Tibial artery (tissue), 4 donors: ENCODE measurements at regions not wholly inside any gene's neighbourhood (a gene's known extent, or its start where the extent isn't known, plus 50 kb on each side); places are given as distances from the start of the nearest gene placed in this dataset.

Experiments
- DNase-seq, 2 donors: peaks; one replicate each; pipeline ENCODE4 v3.0.0-alpha.2; 2019
- H3K27ac ChIP-seq, 2 donors: fragments of 200-600 bp; sonication (generic) in 1 of 2; 1 replicate in 1 of 2; 2 replicates in 1 of 2; pipeline ENCODE4 v1.5.1; 2018 to 2019; ENCODE audit warnings: mild to moderate bottlenecking in 1 of 2
- H3K27me3 ChIP-seq, 2 donors: fragments of 200-600 bp; sonication (generic) in 1 of 2; one replicate each; pipeline versions ENCODE4 v1.5.1 to v1.6.0; 2016 to 2019
- H3K36me3 ChIP-seq, 3 donors: fragments of 200-600 bp; sonication (generic) in 2 of 3; one replicate each; pipeline ENCODE4 v1.5.1; 2016 to 2019; ENCODE audit warnings: mild to moderate bottlenecking in 2 of 3
- H3K4me1 ChIP-seq, 4 donors: fragments of 200-600 bp; sonication (generic) in 2 of 4; 1 replicate in 3 of 4; 2 replicates in 1 of 4; pipeline ENCODE4 v1.5.1; 2016 to 2019
- H3K4me3 ChIP-seq, 2 donors: fragments of 200-600 bp; sonication (generic) in 1 of 2; 1 replicate in 1 of 2; 2 replicates in 1 of 2; pipeline ENCODE4 v1.5.1; 2018 to 2019; ENCODE audit warnings: mild to moderate bottlenecking in 2 of 2
- H3K9me3 ChIP-seq, 3 donors: fragments of 200-600 bp; sonication (generic) in 1 of 3; one replicate each; pipeline ENCODE4 v1.5.1; 2016 to 2019
- intact Hi-C: fragments of 100-400 bp; cut with DNase I; formaldehyde crosslinking; loops from one replicate; pipeline ENCODE4 v1.15.0; 2023; ENCODE audit warnings: low total_unique reads
- TF ChIP-seq, protein P1 (sequence below), 2 experiments: fragments of 200-600 bp in 1 of 2; fragments of 450-650 bp in 1 of 2; IDR thresholded peaks; one replicate each; pipeline ENCODE4 v1.5.1; 2017 to 2019; ENCODE audit warnings: antibody characterized with exemption in 2 of 2, mild to moderate bottlenecking in 1 of 2, moderate library complexity in 1 of 2

DNA sequence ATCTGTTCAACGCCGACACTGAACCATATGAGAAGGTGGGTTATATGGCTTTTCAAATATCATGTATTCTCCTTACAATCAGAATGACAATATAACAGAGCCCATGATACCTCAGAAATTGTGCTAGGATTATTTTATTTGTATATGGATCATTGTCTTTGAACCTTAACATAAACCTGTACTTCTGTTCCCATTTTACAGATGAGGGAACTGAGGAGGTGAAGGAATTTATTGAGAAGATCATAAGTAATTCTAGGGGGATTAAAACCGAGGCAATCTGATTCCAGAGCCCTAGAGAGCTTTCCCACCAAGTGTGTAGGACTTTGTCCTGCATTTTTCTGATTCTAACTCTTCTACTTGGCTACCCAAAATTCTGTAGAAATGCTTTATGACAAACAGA, 279.8 kb upstream of the FANCL start:
- Histone ChIP-seq H3K4me3 (no peak overlapping the region), H3K36me3 (no peaks in the 10 kb centered on the region), H3K27me3 (no peaks in the 10 kb centered on the region), H3K4me1 (no peaks in the 10 kb centered on the region), H3K27ac (no peak overlapping the region), H3K9me3 (no peaks in the 10 kb centered on the region)
- TF ChIP-seq, protein P1, sequence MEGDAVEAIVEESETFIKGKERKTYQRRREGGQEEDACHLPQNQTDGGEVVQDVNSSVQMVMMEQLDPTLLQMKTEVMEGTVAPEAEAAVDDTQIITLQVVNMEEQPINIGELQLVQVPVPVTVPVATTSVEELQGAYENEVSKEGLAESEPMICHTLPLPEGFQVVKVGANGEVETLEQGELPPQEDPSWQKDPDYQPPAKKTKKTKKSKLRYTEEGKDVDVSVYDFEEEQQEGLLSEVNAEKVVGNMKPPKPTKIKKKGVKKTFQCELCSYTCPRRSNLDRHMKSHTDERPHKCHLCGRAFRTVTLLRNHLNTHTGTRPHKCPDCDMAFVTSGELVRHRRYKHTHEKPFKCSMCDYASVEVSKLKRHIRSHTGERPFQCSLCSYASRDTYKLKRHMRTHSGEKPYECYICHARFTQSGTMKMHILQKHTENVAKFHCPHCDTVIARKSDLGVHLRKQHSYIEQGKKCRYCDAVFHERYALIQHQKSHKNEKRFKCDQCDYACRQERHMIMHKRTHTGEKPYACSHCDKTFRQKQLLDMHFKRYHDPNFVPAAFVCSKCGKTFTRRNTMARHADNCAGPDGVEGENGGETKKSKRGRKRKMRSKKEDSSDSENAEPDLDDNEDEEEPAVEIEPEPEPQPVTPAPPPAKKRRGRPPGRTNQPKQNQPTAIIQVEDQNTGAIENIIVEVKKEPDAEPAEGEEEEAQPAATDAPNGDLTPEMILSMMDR (IDR thresholded peaks at IDR 0.05) = no peak
- DNase-seq = no peak
- intact Hi-C loops = no loop called here

DNA sequence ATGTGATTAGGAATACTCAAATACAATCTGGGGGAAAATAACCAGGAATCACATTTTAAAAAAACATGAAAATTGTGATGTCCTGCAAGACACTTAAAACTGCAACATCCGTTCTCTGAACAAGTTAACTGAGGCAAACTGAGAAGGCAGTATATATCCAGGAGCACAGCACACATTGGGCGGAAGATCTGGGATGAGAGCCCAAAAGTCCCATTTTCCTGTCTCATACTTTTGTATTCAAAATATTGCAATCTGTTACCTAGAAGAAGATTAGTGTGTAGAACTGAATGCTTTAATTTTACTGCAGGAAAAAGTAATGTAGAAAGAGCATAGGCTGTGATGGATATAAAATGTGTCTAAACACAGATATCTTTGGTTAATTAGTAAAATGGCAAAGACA, 276.8 kb upstream of the FANCL start:
- Histone ChIP-seq H3K9me3 (no peaks in the 10 kb centered on the region), H3K4me3 (no peak overlapping the region), H3K36me3 (no peaks in the 10 kb centered on the region), H3K4me1 (no peaks in the 10 kb centered on the region), H3K27ac (no peak overlapping the region), H3K27me3 (no peaks in the 10 kb centered on the region)
- DNase-seq = no peak
- intact Hi-C loops = no loop called here
- TF ChIP-seq, protein P1 (IDR thresholded peaks at IDR 0.05) = no peak

DNA sequence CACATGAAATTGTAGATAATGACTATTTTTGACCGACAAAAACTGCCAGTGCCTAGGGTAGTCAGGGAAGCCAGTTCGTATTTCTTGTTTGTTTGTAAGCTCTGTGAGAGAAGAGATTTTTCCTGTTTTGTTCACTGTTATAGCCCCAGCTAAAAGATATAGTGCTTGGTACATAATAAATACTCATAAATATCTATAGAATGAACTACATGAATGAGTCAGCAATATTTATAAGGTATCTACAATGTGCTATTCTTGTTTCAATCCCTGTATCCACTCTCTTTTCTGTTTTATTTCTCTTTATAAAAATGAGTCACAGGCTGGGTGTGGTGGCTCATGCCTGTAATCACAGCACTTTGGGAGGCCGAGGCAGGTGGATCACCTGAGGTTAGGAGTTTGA, 275.6 kb upstream of the FANCL start:
- H3K4me1 ChIP-seq = no peaks in the 10 kb centered on the region
- no peaks in the 10 kb centered on the region for H3K9me3 ChIP-seq
- intact Hi-C loops = no loop called here
- H3K27me3 ChIP-seq = no peaks in the 10 kb centered on the region
- TF ChIP-seq, protein P1 (IDR thresholded peaks at IDR 0.05) = no peak
- H3K4me3 ChIP-seq = no peak overlapping the region
- H3K36me3 ChIP-seq = no peaks in the 10 kb centered on the region
- no peak for DNase-seq
- no peak overlapping the region for H3K27ac ChIP-seq

DNA sequence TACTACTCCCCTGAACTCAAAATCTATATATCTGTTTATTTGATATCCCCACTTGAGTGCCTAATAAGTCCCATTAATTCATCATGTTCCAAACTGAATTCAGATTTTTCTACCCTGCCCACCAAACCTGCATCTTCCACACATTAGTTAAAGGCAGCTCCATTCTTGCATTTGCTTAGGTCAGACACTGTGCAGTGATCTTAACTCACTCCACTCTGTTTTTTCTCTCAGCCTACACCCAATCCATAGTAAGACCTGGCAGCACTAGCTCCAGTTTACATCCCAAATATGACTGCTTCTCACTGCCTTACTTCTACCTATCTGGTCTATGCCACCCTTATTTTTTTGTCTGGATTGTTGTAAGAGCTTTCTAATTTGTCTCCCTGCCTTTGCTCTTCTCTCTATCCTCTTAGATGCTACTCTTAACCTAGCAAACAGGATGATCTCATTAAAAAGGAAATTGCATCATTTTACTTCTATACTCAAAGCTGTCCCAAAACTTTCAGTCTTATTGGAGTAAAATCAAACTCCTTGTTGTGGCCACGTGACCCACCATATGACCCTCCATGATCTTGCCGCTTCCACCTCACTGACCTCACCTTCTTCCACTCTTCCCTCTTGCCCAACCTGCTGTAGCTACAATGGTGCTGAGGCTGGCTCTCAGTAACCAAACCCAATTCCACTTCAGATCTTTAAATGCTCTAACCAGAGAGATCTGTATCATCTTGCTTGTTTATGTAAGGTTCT, 274.9 kb upstream of the FANCL start:
- TF ChIP-seq, protein P1 (IDR thresholded peaks at IDR 0.05) = no peak
- H3K4me3 ChIP-seq = no peak overlapping the region
- no peaks in the 10 kb centered on the region for H3K4me1 ChIP-seq
- intact Hi-C loops = no loop called here
- no peak overlapping the region for H3K27ac ChIP-seq
- H3K36me3 ChIP-seq = no peaks in the 10 kb centered on the region
- no peak for DNase-seq
- H3K9me3 ChIP-seq = no peaks in the 10 kb centered on the region
- no peaks in the 10 kb centered on the region for H3K27me3 ChIP-seq

DNA sequence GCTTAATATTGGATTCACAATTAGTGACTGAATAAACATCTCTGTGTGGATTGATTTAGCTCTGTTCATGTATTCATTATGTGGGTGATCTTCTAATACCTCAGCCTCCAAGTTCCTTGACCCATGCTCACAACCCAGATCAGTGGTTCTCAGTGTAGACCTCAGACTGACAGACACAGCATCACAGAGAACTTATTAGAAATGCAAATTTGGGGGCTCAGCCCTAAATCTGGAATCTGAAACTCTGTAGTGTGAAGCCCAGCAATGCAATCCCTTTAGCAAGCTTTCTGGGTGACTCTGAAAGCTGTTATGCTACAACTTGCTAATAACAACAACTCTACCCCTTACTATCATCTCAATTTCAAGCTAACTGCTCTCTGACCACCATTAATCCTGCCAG, 273.1 kb upstream of the FANCL start:
- Histone ChIP-seq H3K4me3 (no peak overlapping the region), H3K9me3 (no peaks in the 10 kb centered on the region), H3K36me3 (no peaks in the 10 kb centered on the region), H3K27me3 (no peaks in the 10 kb centered on the region), H3K27ac (no peak overlapping the region), H3K4me1 (no peaks in the 10 kb centered on the region)
- DNase-seq = no peak
- TF ChIP-seq, protein P1 (IDR thresholded peaks at IDR 0.05) = no peak
- intact Hi-C loops = no loop called here

DNA sequence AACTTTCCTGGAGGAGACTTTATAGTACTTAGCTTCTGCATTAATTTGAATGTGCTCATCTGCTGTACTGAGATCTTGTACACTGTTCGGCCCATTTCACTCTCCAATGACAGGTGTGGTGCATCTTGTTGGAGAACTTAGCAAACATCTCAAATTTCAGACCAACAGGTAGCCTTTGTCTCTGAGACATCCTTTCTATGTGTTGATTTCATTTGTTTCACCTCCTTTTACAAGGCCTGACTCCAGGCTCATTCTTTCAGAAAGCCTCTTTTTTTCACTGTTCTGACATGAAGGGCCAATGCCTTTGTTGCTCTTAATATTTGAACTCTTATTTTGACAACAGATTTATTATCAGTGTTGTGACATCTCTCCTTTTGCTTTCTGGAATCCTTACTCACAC, 271.8 kb upstream of the FANCL start:
- Histone ChIP-seq H3K4me1 (no peaks in the 10 kb centered on the region), H3K36me3 (no peaks in the 10 kb centered on the region), H3K4me3 (no peak overlapping the region), H3K27ac (no peak overlapping the region), H3K9me3 (no peaks in the 10 kb centered on the region), H3K27me3 (no peaks in the 10 kb centered on the region)
- intact Hi-C loops = no loop called here
- TF ChIP-seq, protein P1 (IDR thresholded peaks at IDR 0.05) = no peak
- no peak for DNase-seq
